Endometrial microvascular endothelial cells (primary cell): ENCODE measurements at regions not wholly inside any gene's neighbourhood (a gene's known extent, or its start where the extent isn't known, plus 50 kb on each side); places are given as distances from the start of the nearest gene placed in this dataset.

Experiments used
- in situ Hi-C: cut with HindIII; loops from 2 replicates; pipeline ENCODE4 v1.10.0; 2017; ENCODE audit warnings: low sequenced_read_pairs, low pct_unique_long_range_greater_than_20kb; ENCODE audit errors: inconsistent ontology term

- in situ Hi-C loops: no loop called here
These were observed 306.9 kb upstream of the SLIT2 start for GRCh38 chr4:19944806-19945205.

- in situ Hi-C loops: no loop called here
These were observed 307.5 kb upstream of the SLIT2 start for GRCh38 chr4:19944251-19944650.

GRCh38 chr4:19941434-19941833 lies 310.3 kb upstream of the SLIT2 start:
- in situ Hi-C loops: no loop called here

GRCh38 chr4:19940861-19941260 lies 310.8 kb upstream of the SLIT2 start:
- in situ Hi-C loops: no loop called here

- in situ Hi-C loops: no loop called here
These were observed 315.2 kb upstream of the SLIT2 start for GRCh38 chr4:19936476-19936875.

- in situ Hi-C loops: no loop called here
These were observed 321.0 kb upstream of the SLIT2 start for GRCh38 chr4:19930742-19931141.

GRCh38 chr4:19927381-19927780 lies 324.3 kb upstream of the SLIT2 start:
- in situ Hi-C loops: no loop called here

GRCh38 chr4:19925516-19925915 lies 326.2 kb upstream of the SLIT2 start:
- in situ Hi-C loops: no loop called here

- in situ Hi-C loops: no loop called here
These were observed 326.9 kb upstream of the SLIT2 start for GRCh38 chr4:19924761-19925160.

- in situ Hi-C loops: no loop called here
These were observed 336.4 kb upstream of the SLIT2 start for GRCh38 chr4:19915276-19915675.

GRCh38 chr4:19913650-19914049 lies 338.1 kb upstream of the SLIT2 start:
- in situ Hi-C loops: no loop called here

GRCh38 chr4:19910861-19911525 lies 340.7 kb upstream of the SLIT2 start:
- in situ Hi-C loops: no loop called here

- in situ Hi-C loops: no loop called here
These were observed 346.7 kb upstream of the SLIT2 start for GRCh38 chr4:19905024-19905423.

GRCh38 chr4:19888587-19888986 lies 363.1 kb upstream of the SLIT2 start:
- in situ Hi-C loops: no loop called here

GRCh38 chr4:19883841-19884240 lies 367.9 kb upstream of the SLIT2 start:
- in situ Hi-C loops: no loop called here

- in situ Hi-C loops: no loop called here
These were observed 371.5 kb upstream of the SLIT2 start for GRCh38 chr4:19880206-19880605.

GRCh38 chr4:19879330-19879729 lies 372.4 kb upstream of the SLIT2 start:
- in situ Hi-C loops: no loop called here

GRCh38 chr4:19857991-19858390 lies 393.7 kb upstream of the SLIT2 start:
- in situ Hi-C loops: no loop called here

GRCh38 chr4:19857380-19857779 lies 394.3 kb upstream of the SLIT2 start:
- in situ Hi-C loops: no loop called here

GRCh38 chr4:19850909-19851308 lies 400.8 kb upstream of the SLIT2 start:
- in situ Hi-C loops: no loop called here

GRCh38 chr4:19844446-19844845 lies 407.3 kb upstream of the SLIT2 start:
- in situ Hi-C loops: no loop called here
